ENCODE measurements at regions not wholly inside any gene's neighbourhood (a gene's known extent, or its start where the extent isn't known, plus 50 kb on each side); places are given as distances from the start of the nearest gene placed in this dataset.

GRCh38 chr3:101172516-101172915, 147.9 kb downstream of the IMPG2 start:
- DNase-seq (ENCODE audit: low spot score) = no peak

GRCh38 chr3:101171681-101172191, 148.6 kb downstream of the IMPG2 start:
- no peak for DNase-seq (ENCODE audit: low spot score)

DNA sequence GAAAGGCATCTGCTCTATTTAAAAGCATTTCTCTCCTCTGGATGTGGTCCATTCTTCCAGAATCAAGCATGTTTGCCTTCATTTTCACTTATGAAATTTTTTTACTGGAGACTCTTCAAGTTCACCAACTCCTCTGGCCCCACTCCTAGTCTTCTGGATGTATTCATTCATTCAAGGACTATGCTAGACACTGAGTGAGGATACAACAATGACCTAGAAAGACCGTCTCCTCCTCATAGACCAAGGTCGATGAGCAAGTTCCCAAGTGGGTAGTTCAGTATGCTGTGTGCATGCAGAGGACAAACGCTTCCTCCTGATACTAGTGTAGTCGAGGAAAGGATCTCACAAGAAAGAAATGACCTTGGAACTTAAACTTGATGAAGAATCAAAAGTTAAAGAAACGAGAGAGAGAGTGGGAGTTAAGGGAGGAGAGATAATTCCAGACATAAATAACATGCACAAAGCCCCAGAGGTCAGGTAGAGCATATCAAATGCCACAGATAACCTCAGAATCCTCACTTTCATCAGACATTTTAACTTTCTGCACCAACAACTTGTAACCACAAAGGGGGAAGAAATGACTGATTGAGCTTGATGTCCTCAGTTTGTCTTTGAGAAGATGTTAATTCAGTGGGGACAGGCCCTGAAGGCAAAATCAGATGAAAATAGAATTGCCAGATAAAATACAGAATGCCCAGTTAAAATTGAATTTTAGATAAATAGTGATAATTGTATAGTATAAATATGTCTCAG, 149.4 kb downstream of the IMPG2 start:
- DNase-seq (ENCODE audit: low spot score) = no peak

DNA sequence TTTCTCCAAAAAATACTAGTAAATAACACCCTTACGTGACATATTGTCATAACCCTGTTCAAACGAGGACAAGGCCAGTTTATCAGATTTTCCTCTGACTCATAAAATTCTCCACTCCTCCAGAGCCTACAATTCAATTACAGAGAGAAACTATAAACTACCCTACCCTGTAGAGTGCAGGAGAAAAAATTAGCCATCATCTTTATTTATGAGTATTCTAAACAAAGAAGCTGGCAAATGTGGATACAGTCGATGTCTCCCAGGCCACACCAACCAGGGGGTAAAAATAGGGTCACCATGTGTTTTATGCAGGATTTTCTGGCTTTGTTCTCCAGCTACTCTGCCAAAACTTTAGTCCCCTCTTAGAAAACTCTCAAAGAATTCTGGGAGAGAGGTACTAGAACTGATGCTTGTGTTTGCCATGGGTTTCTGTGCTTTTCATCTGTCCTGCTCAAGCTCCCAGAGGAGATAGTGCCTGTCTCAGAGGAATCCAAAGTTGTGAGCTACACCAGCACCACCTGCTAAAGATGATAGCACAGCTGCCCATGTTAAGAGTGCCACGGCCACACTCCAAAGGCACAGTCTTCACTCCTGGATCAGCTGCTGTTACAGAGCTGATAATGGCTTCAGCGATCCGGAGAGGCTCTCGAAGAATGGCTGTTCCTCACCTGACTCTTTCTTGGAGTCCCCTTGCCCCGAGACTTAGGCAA, 150.2 kb downstream of the IMPG2 start:
- no peak for DNase-seq (ENCODE audit: low spot score)

- DNase-seq (ENCODE audit: low spot score) = no peak
Measured at GRCh38 chr3:101169516-101169915, 150.9 kb downstream of the IMPG2 start.

DNA sequence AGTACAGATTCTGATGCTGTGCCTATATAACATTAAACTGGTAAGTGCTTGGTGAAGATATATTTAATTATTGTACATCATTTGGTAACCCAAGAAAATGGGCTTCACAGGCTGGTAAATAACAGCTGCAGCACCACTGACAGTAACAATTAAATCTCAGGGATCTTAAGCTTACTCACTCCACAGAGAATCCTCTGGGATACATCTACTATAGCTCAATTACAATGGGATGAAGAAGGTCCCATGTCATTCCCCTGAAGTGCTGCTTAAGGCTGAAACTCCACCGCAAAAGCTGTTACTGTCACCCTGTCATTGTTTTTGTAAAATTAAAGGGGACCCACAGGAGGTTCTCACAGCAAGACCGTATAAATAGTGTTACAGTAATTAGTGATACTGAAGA, 153.0 kb downstream of the IMPG2 start:
- no peak for DNase-seq (ENCODE audit: low spot score)

- no peak for DNase-seq (ENCODE audit: low spot score)
Measured at GRCh38 chr3:101166150-101166549, 154.2 kb downstream of the IMPG2 start.

GRCh38 chr3:101163554-101163953, 156.8 kb downstream of the IMPG2 start:
- peak; percentile 11 for DNase-seq (ENCODE audit: low spot score)

- DNase-seq (ENCODE audit: low spot score) = no peak
Measured at GRCh38 chr3:101159478-101159877, 160.9 kb downstream of the IMPG2 start.

DNA sequence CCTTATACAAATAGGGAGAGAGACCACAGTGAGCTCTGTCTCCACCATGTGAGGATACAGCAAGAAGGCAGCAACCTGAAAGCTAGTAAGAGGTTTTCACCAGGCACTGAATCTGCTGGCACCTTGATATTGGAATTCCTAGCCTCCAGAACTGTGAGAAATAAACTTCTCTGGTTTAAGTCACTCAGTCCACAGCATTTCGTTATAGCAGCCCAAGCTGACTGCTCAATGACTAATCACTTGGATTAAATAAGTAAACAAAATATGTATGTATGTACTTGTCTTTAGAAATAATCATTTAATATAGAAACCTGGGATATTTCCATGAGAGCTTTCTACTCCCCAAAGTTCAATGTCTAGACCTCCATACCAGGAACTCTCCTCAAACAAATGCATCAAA, 162.0 kb downstream of the IMPG2 start:
- DNase-seq (ENCODE audit: low spot score) = no peak

- no peak for DNase-seq (ENCODE audit: low spot score)
Measured at GRCh38 chr3:101156787-101157345, 163.5 kb downstream of the IMPG2 start.

GRCh38 chr3:101155825-101156224, 162.6 kb upstream of the ABI3BP start:
- no peak for DNase-seq (ENCODE audit: low spot score)

GRCh38 chr3:101154401-101154800, 161.2 kb upstream of the ABI3BP start:
- DNase-seq (ENCODE audit: low spot score) = no peak

- DNase-seq (ENCODE audit: low spot score) = no peak
Measured at GRCh38 chr3:101151286-101151913, 158.2 kb upstream of the ABI3BP start.

DNA sequence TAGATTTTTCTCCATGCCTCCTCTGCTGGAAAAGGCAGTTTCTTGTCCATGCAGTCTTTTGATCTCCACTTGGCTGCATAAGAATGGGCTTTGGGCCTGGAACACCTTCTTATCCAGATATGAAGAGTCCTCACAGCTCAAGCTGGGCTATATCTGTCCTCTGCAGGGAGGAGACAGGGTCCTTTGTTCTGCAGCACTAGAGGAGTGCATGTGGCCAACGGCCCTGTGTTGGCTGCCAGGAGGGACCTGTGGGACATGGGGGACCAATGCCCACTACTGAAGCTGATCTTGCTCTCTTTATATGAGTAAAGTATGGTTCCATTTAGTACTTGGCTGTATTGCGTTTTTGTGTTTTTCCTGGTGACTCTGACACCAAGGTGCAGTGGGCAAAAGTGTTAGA, 157.3 kb upstream of the ABI3BP start:
- no peak for DNase-seq (ENCODE audit: low spot score)

DNA sequence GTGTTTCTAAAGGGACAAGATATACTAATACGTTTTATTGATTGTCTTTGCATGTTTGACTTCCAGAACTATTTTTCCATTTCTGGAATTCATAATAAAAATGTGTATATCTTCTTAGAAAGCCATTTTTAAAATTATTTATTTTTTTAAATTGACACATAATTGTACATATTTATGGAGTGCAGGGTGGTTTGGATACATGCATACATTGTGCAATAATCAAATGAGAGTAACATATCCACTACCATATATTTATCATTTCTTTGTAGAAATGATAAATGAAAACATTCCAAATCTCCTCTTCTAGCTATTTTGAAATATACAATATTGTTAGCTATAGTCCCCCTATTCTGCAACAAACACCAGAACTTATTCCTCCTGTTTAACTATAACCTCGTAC, 156.5 kb upstream of the ABI3BP start:
- no peak for DNase-seq (ENCODE audit: low spot score)

GRCh38 chr3:101149251-101149650, 156.0 kb upstream of the ABI3BP start:
- DNase-seq (ENCODE audit: low spot score) = no peak

GRCh38 chr3:101148001-101148400, 154.8 kb upstream of the ABI3BP start:
- no peak for DNase-seq (ENCODE audit: low spot score)

- no peak for DNase-seq (ENCODE audit: low spot score)
Measured at GRCh38 chr3:101146946-101147345, 153.7 kb upstream of the ABI3BP start.

- DNase-seq (ENCODE audit: low spot score) = no peak
Measured at GRCh38 chr3:101144105-101144504, 150.9 kb upstream of the ABI3BP start.

DNA sequence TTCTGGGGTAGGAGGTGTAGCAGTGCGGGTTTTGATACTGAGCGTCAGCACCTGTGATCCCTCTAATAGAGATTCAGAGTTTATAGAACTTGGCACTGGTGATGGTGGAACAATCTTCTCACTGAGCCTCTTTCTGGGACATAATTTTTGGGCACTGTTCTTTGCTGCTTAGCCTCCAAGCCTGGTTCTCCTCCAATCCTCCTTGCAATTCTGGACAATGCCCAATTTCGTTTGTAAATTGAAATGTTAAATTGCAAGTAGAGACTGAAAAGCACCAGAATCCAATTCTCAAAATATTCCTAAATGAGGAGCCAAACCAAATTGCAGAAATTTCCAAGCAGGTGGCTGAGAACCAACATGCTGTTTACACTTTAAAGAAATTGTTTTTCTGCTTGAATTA, 149.8 kb upstream of the ABI3BP start:
- DNase-seq (ENCODE audit: low spot score) = no peak

GRCh38 chr3:101142160-101142559, 148.9 kb upstream of the ABI3BP start:
- DNase-seq (ENCODE audit: low spot score) = no peak
